Mesothelial cell of epicardium (in vitro differentiated cells): ENCODE measurements at regions not wholly inside any gene's neighbourhood (a gene's known extent, or its start where the extent isn't known, plus 50 kb on each side); places are given as distances from the start of the nearest gene placed in this dataset.

Source experiments
- DNase-seq, 2 experiments: peaks; one replicate each; pipeline ENCODE4 v3.0.0; 2021; ENCODE audit warnings: low spot score in 2 of 2; ENCODE audit not compliant: unreplicated experiment in 2 of 2
- H3K27ac Mint-ChIP-seq: 2 replicates; pipeline ENCODE4 v1.8.0; 2021; ENCODE audit warnings: mixed read lengths
- H3K27me3 Mint-ChIP-seq: 2 replicates; pipeline ENCODE4 v1.8.0; 2021; ENCODE audit warnings: low read depth, mixed read lengths
- H3K36me3 Mint-ChIP-seq: 2 replicates; pipeline ENCODE4 v1.8.0; 2021; ENCODE audit warnings: mixed read lengths
- H3K4me1 Mint-ChIP-seq: 2 replicates; pipeline ENCODE4 v1.8.0; 2021; ENCODE audit warnings: mixed read lengths
- H3K4me3 Mint-ChIP-seq: 2 replicates; pipeline ENCODE4 v1.8.0; 2021; ENCODE audit warnings: mild to moderate bottlenecking, moderate library complexity, mixed read lengths
- H3K9me3 Mint-ChIP-seq: 2 replicates; pipeline ENCODE4 v1.8.0; 2021; ENCODE audit warnings: mixed read lengths
- TF ChIP-seq, protein P1 (sequence below): fragments of 200-600 bp; sonication (generic); IDR thresholded peaks from one replicate; pipeline ENCODE4 v1.5.0; 2021; ENCODE audit warnings: antibody characterized with exemption; ENCODE audit not compliant: unreplicated experiment

DNA sequence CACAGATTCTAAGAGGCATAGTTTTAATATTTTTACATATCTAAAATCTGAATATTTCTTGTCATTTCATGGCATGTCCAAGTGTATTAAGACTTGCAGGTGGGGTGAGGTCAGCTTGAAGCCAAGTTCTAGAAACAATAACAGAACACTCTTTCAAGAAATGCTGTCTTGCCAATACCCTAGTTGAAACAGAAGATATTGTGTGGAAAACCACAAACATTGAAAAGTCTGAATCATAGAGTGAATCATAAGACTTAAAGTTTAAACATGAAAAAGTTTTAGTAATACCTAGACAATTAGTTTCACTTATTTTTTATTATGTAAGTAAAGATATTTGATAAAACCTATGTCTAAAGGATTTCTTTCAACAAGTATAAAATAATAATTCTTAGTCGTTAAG lies 191.5 kb upstream of the CAND1 start:
- TF ChIP-seq, protein P1, sequence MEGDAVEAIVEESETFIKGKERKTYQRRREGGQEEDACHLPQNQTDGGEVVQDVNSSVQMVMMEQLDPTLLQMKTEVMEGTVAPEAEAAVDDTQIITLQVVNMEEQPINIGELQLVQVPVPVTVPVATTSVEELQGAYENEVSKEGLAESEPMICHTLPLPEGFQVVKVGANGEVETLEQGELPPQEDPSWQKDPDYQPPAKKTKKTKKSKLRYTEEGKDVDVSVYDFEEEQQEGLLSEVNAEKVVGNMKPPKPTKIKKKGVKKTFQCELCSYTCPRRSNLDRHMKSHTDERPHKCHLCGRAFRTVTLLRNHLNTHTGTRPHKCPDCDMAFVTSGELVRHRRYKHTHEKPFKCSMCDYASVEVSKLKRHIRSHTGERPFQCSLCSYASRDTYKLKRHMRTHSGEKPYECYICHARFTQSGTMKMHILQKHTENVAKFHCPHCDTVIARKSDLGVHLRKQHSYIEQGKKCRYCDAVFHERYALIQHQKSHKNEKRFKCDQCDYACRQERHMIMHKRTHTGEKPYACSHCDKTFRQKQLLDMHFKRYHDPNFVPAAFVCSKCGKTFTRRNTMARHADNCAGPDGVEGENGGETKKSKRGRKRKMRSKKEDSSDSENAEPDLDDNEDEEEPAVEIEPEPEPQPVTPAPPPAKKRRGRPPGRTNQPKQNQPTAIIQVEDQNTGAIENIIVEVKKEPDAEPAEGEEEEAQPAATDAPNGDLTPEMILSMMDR, result no peak
- no peaks in the 10 kb centered on the region for H3K9me3 Mint-ChIP-seq

GRCh38 chr12:67078957-67079356 lies 190.2 kb upstream of the CAND1 start:
- peaks cover 7% of the 10 kb centered on the region for H3K4me1 Mint-ChIP-seq
- DNase-seq, result no peak
- no peak overlapping the region for H3K4me3 Mint-ChIP-seq
- no peaks in the 10 kb centered on the region for H3K9me3 Mint-ChIP-seq
- H3K27me3 Mint-ChIP-seq, result peaks cover 27% of the 10 kb centered on the region
- no peak overlapping the region for H3K27ac Mint-ChIP-seq
- no peaks in the 10 kb centered on the region for H3K36me3 Mint-ChIP-seq
- TF ChIP-seq, protein P1, result no peak

More for the DNA sequence above, 191.5 kb upstream of the CAND1 start:
- peaks cover 7% of the 10 kb centered on the region for H3K4me1 Mint-ChIP-seq
- no peaks in the 10 kb centered on the region for H3K36me3 Mint-ChIP-seq
- no peak overlapping the region for H3K4me3 Mint-ChIP-seq
- DNase-seq, result no peak
- no peak overlapping the region for H3K27ac Mint-ChIP-seq
- H3K27me3 Mint-ChIP-seq, result peaks cover 27% of the 10 kb centered on the region

- no peaks in the 10 kb centered on the region for H3K9me3 Mint-ChIP-seq
- H3K36me3 Mint-ChIP-seq, result no peaks in the 10 kb centered on the region
- H3K4me1 Mint-ChIP-seq, result peaks cover 3% of the 10 kb centered on the region
- H3K27ac Mint-ChIP-seq, result no peak overlapping the region
- TF ChIP-seq, protein P1, result no peak
- no peak for DNase-seq
- no peak overlapping the region for H3K4me3 Mint-ChIP-seq
- peaks cover 25% of the 10 kb centered on the region for H3K27me3 Mint-ChIP-seq
Observed at GRCh38 chr12:67080637-67081036, 188.5 kb upstream of the CAND1 start.

GRCh38 chr12:67082221-67082620 lies 186.9 kb upstream of the CAND1 start:
- Mint-ChIP-seq H3K27ac (no peak overlapping the region), H3K9me3 (no peaks in the 10 kb centered on the region), H3K4me1 (no peaks in the 10 kb centered on the region), H3K27me3 (peaks cover 24% of the 10 kb centered on the region), H3K36me3 (no peaks in the 10 kb centered on the region), H3K4me3 (no peak overlapping the region)
- DNase-seq, result no peak
- TF ChIP-seq, protein P1, result no peak

DNA sequence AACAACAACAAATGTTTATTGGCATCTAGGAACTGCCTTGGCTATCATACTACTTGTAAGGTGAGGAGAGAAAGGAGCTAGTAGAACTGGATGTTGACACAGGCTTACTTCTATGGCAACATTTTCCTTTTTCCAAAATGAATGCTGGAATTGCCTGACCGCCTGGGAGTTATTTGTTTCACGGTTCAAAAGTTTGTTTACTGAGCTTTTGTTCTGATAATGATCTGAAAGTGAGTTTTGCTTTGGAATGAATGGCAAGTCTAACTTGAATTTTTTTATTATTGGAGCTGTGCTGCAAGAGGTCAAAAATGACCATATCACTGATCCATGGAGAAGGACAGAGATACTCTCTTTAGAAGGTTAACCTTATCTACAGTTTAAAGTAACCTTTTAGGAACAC lies 183.5 kb upstream of the CAND1 start:
- Mint-ChIP-seq H3K36me3 (no peaks in the 10 kb centered on the region), H3K27me3 (peaks cover 16% of the 10 kb centered on the region), H3K9me3 (no peaks in the 10 kb centered on the region), H3K4me1 (peaks cover 4% of the 10 kb centered on the region), H3K27ac (no peak overlapping the region), H3K4me3 (no peak overlapping the region)
- DNase-seq, result no peak
- TF ChIP-seq, protein P1, result no peak

GRCh38 chr12:67086116-67086515 lies 183.0 kb upstream of the CAND1 start:
- DNase-seq, result no peak
- Mint-ChIP-seq H3K4me1 (peaks cover 4% of the 10 kb centered on the region), H3K4me3 (no peak overlapping the region), H3K27ac (no peak overlapping the region), H3K9me3 (no peaks in the 10 kb centered on the region), H3K27me3 (peaks cover 18% of the 10 kb centered on the region), H3K36me3 (no peaks in the 10 kb centered on the region)
- TF ChIP-seq, protein P1, result no peak
